ENCODE measurements at regions not wholly inside any gene's neighbourhood (a gene's known extent, or its start where the extent isn't known, plus 50 kb on each side); places are given as distances from the start of the nearest gene placed in this dataset.
A peak's percentile ranks its signal among the peaks of the same experiment; 100 is the strongest.

DNA sequence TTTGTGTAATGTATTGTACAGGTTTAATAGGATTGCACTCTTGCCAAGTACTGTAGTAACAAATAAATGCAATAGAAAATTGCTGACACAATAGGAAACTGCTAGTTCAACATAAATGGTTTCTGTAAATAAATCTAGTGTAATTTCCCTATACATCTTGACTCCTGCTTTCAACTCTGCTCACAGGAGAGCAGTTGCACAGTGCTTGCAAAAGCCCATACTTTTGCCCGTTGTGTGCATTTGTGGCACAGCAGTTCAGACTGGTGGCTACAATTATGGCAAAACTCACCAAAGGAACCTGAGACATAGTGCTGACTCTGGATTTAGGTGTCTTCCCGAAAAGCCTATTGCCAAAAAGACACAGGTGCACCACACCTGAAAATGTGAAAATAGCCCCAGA is 953.3 kb upstream of the SLC35B3 start:
- WGBS, 2 experiments (ENCODE audit: extremely low coverage in 2 of 2, insufficient read length in 1 of 2) = 67% methylated on average over 1 of the region's 2 CpGs; no CpG with 5 or more reads in 1 of the 2 experiments
- H3K9ac ChIP-seq (ENCODE audit: low read depth, low read length) = no peak overlapping the region
- H2AK9ac ChIP-seq (replicated peaks; ENCODE audit: low read depth, low read length, poor library complexity) = no peak overlapping the region
- H3K79me1 ChIP-seq (ENCODE audit: low read depth in 1 of 2, low read length in 2 of 2) = no peaks in the 10 kb centered on the region
- no peak overlapping the region for H4K8ac ChIP-seq (ENCODE audit: low read depth in 2 of 2, low read length in 2 of 2)
- H3K18ac ChIP-seq (ENCODE audit: low read depth, low read length) = no peak overlapping the region
- H3K56ac ChIP-seq (ENCODE audit: extremely low read depth, insufficient read depth, low read length) = no peak overlapping the region
- no TSS peak for BruUV-seq (replicated peaks)
- ChIA-PET CTCF (no interaction called here), POLR2A (ENCODE audit: unreplicated experiment) (no interaction called here)
- intact Hi-C loops (cut with micrococcal nuclease) (no loop called here), dilution Hi-C loops (cut with HindIII; ENCODE audit: low sequenced_read_pairs, unreplicated experiment) (no loop called here), in situ Hi-C loops (cut with MboI; ENCODE audit: low sequenced_read_pairs) (no loop called here)
- no peaks in the 10 kb centered on the region for H3K9me1 ChIP-seq (ENCODE audit: insufficient read depth, low read length)
- H3K9me3 ChIP-seq (ENCODE audit: control insufficient read depth, insufficient read depth, low read length) = no peaks in the 10 kb centered on the region
- H4K5ac ChIP-seq (ENCODE audit: low read depth, low read length) = no peak overlapping the region
- no peak overlapping the region for H2AFZ ChIP-seq (replicated peaks; ENCODE audit: low read length, poor library complexity)
- H3K4me1 ChIP-seq (ENCODE audit: control insufficient read depth, insufficient read depth, low read length) = no peaks in the 10 kb centered on the region
- H3K4me3 ChIP-seq (ENCODE audit: insufficient read depth, low read depth, low read length) = no peak overlapping the region
- H3K4ac ChIP-seq (ENCODE audit: low read depth, low read length) = no peak overlapping the region
- no peak overlapping the region for H4K91ac ChIP-seq (ENCODE audit: insufficient read depth, low read depth, low read length)
- no peak overlapping the region for H3K14ac ChIP-seq (replicated peaks; ENCODE audit: low read depth, low read length)
- H3K23ac ChIP-seq (ENCODE audit: low read depth, low read length) = no peak overlapping the region; the same call in 1 of the 2 replicates
- no peak overlapping the region for H2BK20ac ChIP-seq (ENCODE audit: low read depth, low read length)
- H2BK5ac ChIP-seq (ENCODE audit: low read depth, low read length, poor library complexity, severe bottlenecking) = no peak overlapping the region
- ATAC-seq (ENCODE audit: low read depth) (no peak), DNase-seq (no peak)
- no peak for TF ChIP-seq SMC3 (IDR thresholded peaks at IDR 0.05; ENCODE audit: low read depth, low read length)
- TF ChIP-seq MAFK (IDR thresholded peaks at IDR 0.05; ENCODE audit: low read depth, low read length) = peak; percentile 42; the same call in 1 of the 2 replicates
- TF ChIP-seq RCOR1 (IDR thresholded peaks at IDR 0.05; ENCODE audit: insufficient replicate concordance, low read length) = no peak
- TF ChIP-seq RFX5 (IDR thresholded peaks at IDR 0.05; ENCODE audit: low read depth, low read length) = no peak
- TF ChIP-seq, protein P1, sequence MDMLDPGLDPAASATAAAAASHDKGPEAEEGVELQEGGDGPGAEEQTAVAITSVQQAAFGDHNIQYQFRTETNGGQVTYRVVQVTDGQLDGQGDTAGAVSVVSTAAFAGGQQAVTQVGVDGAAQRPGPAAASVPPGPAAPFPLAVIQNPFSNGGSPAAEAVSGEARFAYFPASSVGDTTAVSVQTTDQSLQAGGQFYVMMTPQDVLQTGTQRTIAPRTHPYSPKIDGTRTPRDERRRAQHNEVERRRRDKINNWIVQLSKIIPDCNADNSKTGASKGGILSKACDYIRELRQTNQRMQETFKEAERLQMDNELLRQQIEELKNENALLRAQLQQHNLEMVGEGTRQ (IDR thresholded peaks at IDR 0.05; ENCODE audit: low read depth, low read length) = no peak
- TF ChIP-seq MXI1 (IDR thresholded peaks at IDR 0.05; ENCODE audit: borderline replicate concordance, low read depth, low read length) = no peak
- no peaks in the 10 kb centered on the region for H3K36me3 ChIP-seq (ENCODE audit: control insufficient read depth, insufficient read depth, low read length)
- no peak overlapping the region for H3K4me2 ChIP-seq (ENCODE audit: low read depth, low read length)
- no peaks in the 10 kb centered on the region for H4K20me1 ChIP-seq (ENCODE audit: insufficient read depth, low read length)
- H2BK120ac ChIP-seq (ENCODE audit: low read depth, low read length) = no peak overlapping the region
- H3K27me3 ChIP-seq (ENCODE audit: control insufficient read depth, insufficient read depth, low read length) = no peaks in the 10 kb centered on the region
- no peak overlapping the region for H2BK15ac ChIP-seq (ENCODE audit: low read depth, low read length)
- H2AK5ac ChIP-seq (ENCODE audit: low read depth, low read length) = no peak overlapping the region
- H3K27ac ChIP-seq (ENCODE audit: insufficient read depth, low read length) = no peak overlapping the region
